IMR-90 (cell line): ENCODE measurements at regions not wholly inside any gene's neighbourhood (a gene's known extent, or its start where the extent isn't known, plus 50 kb on each side); places are given as distances from the start of the nearest gene placed in this dataset.

Experiments
- ATAC-seq: fragments of 200-7000 bp; cut with Tn5 transposase; 2 replicates; pipeline ENCODE4 v1.9.1; 2020; ENCODE audit warnings: low read depth, mild to moderate bottlenecking, moderate library complexity
- BruUV-seq: library from RNA; stranded (reverse); fragments of 400-500 nt; replicated peaks from 2 replicates; lab custom pipeline; 2021; lab: Mats Ljungman, UMichigan
- CTCF ChIA-PET: fragments of 300-600 bp; formaldehyde crosslinking; extraction: SDS; loops from one replicate; lab custom pipeline; 2021; ENCODE audit warnings: antibody characterized with exemption; lab: Yijun Ruan, JAX
- POLR2A ChIA-PET: fragments of 300-600 bp; sonication (Branson Sonifier 250); formaldehyde crosslinking; loops from one replicate; lab custom pipeline; 2022; ENCODE audit warnings: antibody characterized with exemption; ENCODE audit not compliant: unreplicated experiment; lab: Charles Lee
- DNase-seq: peaks from one replicate; pipeline ENCODE4 v3.0.0; 2013
- H2AFZ ChIP-seq: replicated peaks from 2 replicates; pipeline ENCODE3; 2013; ENCODE audit warnings: low read length, mild to moderate bottlenecking; ENCODE audit not compliant: poor library complexity
- H2AK5ac ChIP-seq: 2 replicates; pipeline ENCODE4 v1.6.1; 2013; ENCODE audit warnings: low read depth, low read length, inconsistent platforms
- H2AK9ac ChIP-seq: replicated peaks from 2 replicates; pipeline ENCODE3; 2013; ENCODE audit warnings: mild to moderate bottlenecking, low read depth, low read length, moderate library complexity; ENCODE audit not compliant: poor library complexity
- H2BK120ac ChIP-seq: 2 replicates; pipeline ENCODE4 v1.6.1; 2013; ENCODE audit warnings: low read depth, low read length, inconsistent platforms
- H2BK15ac ChIP-seq: 3 replicates; pipeline ENCODE4 v1.6.1; 2013; ENCODE audit warnings: low read depth, low read length, inconsistent platforms
- H2BK20ac ChIP-seq: 2 replicates; pipeline ENCODE4 v1.6.1; 2013; ENCODE audit warnings: low read depth, mild to moderate bottlenecking, inconsistent platforms, low read length, moderate library complexity
- H2BK5ac ChIP-seq: 2 replicates; pipeline ENCODE4 v1.6.1; 2013; ENCODE audit warnings: mild to moderate bottlenecking, low read depth, low read length, inconsistent platforms; ENCODE audit not compliant: poor library complexity, severe bottlenecking
- H3K14ac ChIP-seq: replicated peaks from 2 replicates; pipeline ENCODE4 v1.6.1; 2013; ENCODE audit warnings: low read depth, low read length, inconsistent platforms
- H3K18ac ChIP-seq: 2 replicates; pipeline ENCODE4 v1.6.1; 2013; ENCODE audit warnings: low read depth, low read length, control low read depth
- H3K23ac ChIP-seq: 2 replicates; pipeline ENCODE4 v1.6.1; 2013; ENCODE audit warnings: low read depth, low read length, inconsistent platforms
- H3K27ac ChIP-seq: 2 replicates; pipeline ENCODE4 v1.5.1; 2013; ENCODE audit warnings: mild to moderate bottlenecking, control low read depth, low read length; ENCODE audit not compliant: insufficient read depth
- H3K27me3 ChIP-seq: 2 replicates; pipeline ENCODE4 v1.6.1; 2013; ENCODE audit warnings: low read length; ENCODE audit not compliant: control insufficient read depth, insufficient read depth
- H3K36me3 ChIP-seq: 2 replicates; pipeline ENCODE4 v1.6.1; 2013; ENCODE audit warnings: low read length, mixed read lengths; ENCODE audit not compliant: control insufficient read depth, insufficient read depth
- H3K4ac ChIP-seq: 2 replicates; pipeline ENCODE4 v1.6.1; 2013; ENCODE audit warnings: low read depth, low read length, inconsistent platforms
- H3K4me1 ChIP-seq: 2 replicates; pipeline ENCODE4 v1.6.1; 2013; ENCODE audit warnings: low read length, mixed read lengths; ENCODE audit not compliant: control insufficient read depth, insufficient read depth
- H3K4me2 ChIP-seq: 2 replicates; pipeline ENCODE4 v1.6.1; 2013; ENCODE audit warnings: low read depth, mild to moderate bottlenecking, control low read depth, low read length, moderate library complexity
- H3K4me3 ChIP-seq: 2 replicates; pipeline ENCODE4 v1.5.1; 2013; ENCODE audit warnings: low read depth, mild to moderate bottlenecking, control low read depth, low read length, moderate library complexity; ENCODE audit not compliant: insufficient read depth
- H3K56ac ChIP-seq: 2 replicates; pipeline ENCODE4 v1.6.1; 2013; ENCODE audit warnings: low read length, inconsistent platforms; ENCODE audit not compliant: insufficient read depth; ENCODE audit errors: extremely low read depth
- H3K79me1 ChIP-seq, 2 experiments: 2 replicates each; pipeline ENCODE4 v1.6.1; 2013; ENCODE audit warnings: low read length in 2 of 2, inconsistent platforms in 1 of 2, low read depth in 1 of 2
- H3K9ac ChIP-seq: 2 replicates; pipeline ENCODE4 v1.6.1; 2013; ENCODE audit warnings: low read depth, low read length, control low read depth
- H3K9me1 ChIP-seq: 2 replicates; pipeline ENCODE4 v1.6.1; 2013; ENCODE audit warnings: low read length, inconsistent platforms; ENCODE audit not compliant: insufficient read depth
- H3K9me3 ChIP-seq: 2 replicates; pipeline ENCODE4 v1.6.1; 2013; ENCODE audit warnings: low read length; ENCODE audit not compliant: control insufficient read depth, insufficient read depth
- H4K20me1 ChIP-seq: 2 replicates; pipeline ENCODE4 v1.6.1; 2013; ENCODE audit warnings: low read length, inconsistent platforms; ENCODE audit not compliant: insufficient read depth
- H4K5ac ChIP-seq: 2 replicates; pipeline ENCODE4 v1.6.1; 2013; ENCODE audit warnings: mild to moderate bottlenecking, low read depth, low read length, control low read depth
- H4K8ac ChIP-seq, 2 experiments: 2 replicates each; pipeline ENCODE4 v1.6.1; 2013; ENCODE audit warnings: low read depth in 2 of 2, low read length in 2 of 2, control low read depth in 1 of 2, inconsistent platforms in 1 of 2
- H4K91ac ChIP-seq: 2 replicates; pipeline ENCODE4 v1.6.1; 2013; ENCODE audit warnings: low read depth, low read length, inconsistent platforms; ENCODE audit not compliant: insufficient read depth
- BHLHE40 ChIP-seq: fragments of 150-350 bp; IDR thresholded peaks from 2 replicates; pipeline ENCODE4 v1.6.1; 2016; ENCODE audit warnings: mild to moderate bottlenecking, low read depth, low read length
- CEBPB ChIP-seq: IDR thresholded peaks from 2 replicates; pipeline ENCODE4 v1.6.1; 2012; ENCODE audit warnings: low read depth, low read length, improper control_type of control experiment
- CHD1 ChIP-seq: IDR thresholded peaks from 2 replicates; pipeline ENCODE4 v1.6.1; 2012; ENCODE audit warnings: low read depth, low read length, improper control_type of control experiment
- CTCF ChIP-seq: conservative IDR thresholded peaks from 2 replicates; pipeline ENCODE4 v1.5.1; 2012; ENCODE audit warnings: mild to moderate bottlenecking, low read depth, low read length, improper control_type of control experiment
- ELK1 ChIP-seq: fragments of 150-350 bp; IDR thresholded peaks from 2 replicates; pipeline ENCODE4 v1.6.1; 2016; ENCODE audit warnings: low read depth, mild to moderate bottlenecking, low read length, moderate library complexity, borderline replicate concordance
- FOS ChIP-seq: fragments of 150-350 bp; IDR thresholded peaks from 2 replicates; pipeline ENCODE4 v1.6.1; 2016; ENCODE audit warnings: low read depth, low read length
- MAFK ChIP-seq: IDR thresholded peaks from 2 replicates; pipeline ENCODE4 v1.6.1; 2012; ENCODE audit warnings: low read depth, low read length, improper control_type of control experiment
- MAZ ChIP-seq: IDR thresholded peaks from 2 replicates; pipeline ENCODE4 v1.6.1; 2012; ENCODE audit warnings: low read depth, mild to moderate bottlenecking, low read length, improper control_type of control experiment, moderate library complexity, borderline replicate concordance
- MXI1 ChIP-seq: IDR thresholded peaks from 2 replicates; pipeline ENCODE4 v1.6.1; 2012; ENCODE audit warnings: low read depth, mild to moderate bottlenecking, low read length, moderate library complexity, borderline replicate concordance
- NFE2L2 ChIP-seq: fragments of 150-350 bp; IDR thresholded peaks from 2 replicates; pipeline ENCODE4 v1.6.1; 2016; ENCODE audit warnings: low read depth, mild to moderate bottlenecking, low read length
- POLR2A ChIP-seq: IDR thresholded peaks from 2 replicates; pipeline ENCODE4 v1.6.1; 2012; ENCODE audit warnings: mild to moderate bottlenecking, low read depth, low read length
- RAD21 ChIP-seq: IDR thresholded peaks from 2 replicates; pipeline ENCODE4 v1.6.1; 2012; ENCODE audit warnings: low read length, improper control_type of control experiment
- RCOR1 ChIP-seq: IDR thresholded peaks from 2 replicates; pipeline ENCODE4 v1.6.1; 2012; ENCODE audit warnings: mild to moderate bottlenecking, low read length, improper control_type of control experiment; ENCODE audit not compliant: insufficient replicate concordance
- RFX5 ChIP-seq: IDR thresholded peaks from 2 replicates; pipeline ENCODE4 v1.8.0; 2012; ENCODE audit warnings: low read depth, mild to moderate bottlenecking, low read length, moderate library complexity
- SMC3 ChIP-seq: fragments of 150-350 bp; IDR thresholded peaks from 2 replicates; pipeline ENCODE4 v1.6.1; 2016; ENCODE audit warnings: low read depth, mild to moderate bottlenecking, antibody characterized with exemption, low read length, moderate library complexity
- USF2 ChIP-seq: fragments of 150-350 bp; IDR thresholded peaks from 2 replicates; pipeline ENCODE4 v1.6.1; 2017; ENCODE audit warnings: mild to moderate bottlenecking, antibody characterized with exemption, low read length, low read depth
- WGBS, 2 experiments: methylation state at CpG; one replicate each; pipeline versions ENCODE4 v1.1.5 to v1.1.7; 2013; ENCODE audit warnings: missing lambda C conversion rate in 2 of 2; ENCODE audit not compliant: insufficient read length in 1 of 2; ENCODE audit errors: extremely low coverage in 2 of 2; 5-methylcytosine and 5-hydroxymethylcytosine counted together
- dilution Hi-C: fragments of 300-500 bp; cut with HindIII; formaldehyde crosslinking; loops from one replicate; pipeline ENCODE4 v1.14.3; 2018; ENCODE audit warnings: low sequenced_read_pairs; ENCODE audit not compliant: unreplicated experiment
- in situ Hi-C: fragments of 300-500 bp; cut with MboI; formaldehyde crosslinking; loops from 3 replicates; pipeline ENCODE4 v1.14.3; 2019; ENCODE audit warnings: low sequenced_read_pairs, inconsistent platforms, mixed read lengths
- intact Hi-C: fragments of 100-400 bp; cut with micrococcal nuclease; formaldehyde crosslinking; loops from 2 replicates; pipeline ENCODE4 v1.10.0; 2022

- Histone ChIP-seq H3K27ac (no peak overlapping the region), H4K8ac (no peak overlapping the region), H2AFZ (no peak overlapping the region), H3K36me3 (no peaks in the 10 kb centered on the region), H2BK15ac (no peak overlapping the region), H4K20me1 (no peaks in the 10 kb centered on the region), H4K91ac (no peak overlapping the region), H4K5ac (no peak overlapping the region), H2AK5ac (no peak overlapping the region), H3K18ac (no peak overlapping the region), H3K56ac (no peak overlapping the region), H2AK9ac (no peak overlapping the region), H3K14ac (no peak overlapping the region), H3K9ac (no peak overlapping the region), H3K4ac (no peak overlapping the region), H2BK5ac (no peak overlapping the region), H3K9me1 (no peaks in the 10 kb centered on the region; the same call in 1 of the 2 replicates), H3K4me2 (no peak overlapping the region), H2BK120ac (no peak overlapping the region), H3K79me1 (no peaks in the 10 kb centered on the region), H3K27me3 (no peaks in the 10 kb centered on the region), H2BK20ac (no peak overlapping the region), H3K9me3 (no peaks in the 10 kb centered on the region), H3K4me3 (no peak overlapping the region), H3K4me1 (no peaks in the 10 kb centered on the region), H3K23ac (no peak overlapping the region)
- TF ChIP-seq FOS (no peak), ELK1 (no peak), BHLHE40 (no peak), RFX5 (no peak), CTCF (no peak), MAFK (no peak), MAZ (no peak), MXI1 (no peak), RCOR1 (no peak), RAD21 (no peak), POLR2A (no peak), USF2 (no peak), SMC3 (no peak), CHD1 (no peak), CEBPB (no peak), NFE2L2 (no peak)
- dilution Hi-C loops (no loop called here), intact Hi-C loops (no loop called here), in situ Hi-C loops (no loop called here)
- CTCF ChIA-PET: no interaction called here
- BruUV-seq: no TSS peak
- no peak for DNase-seq
- POLR2A ChIA-PET: no interaction called here
- WGBS, 2 experiments: no CpG with 5 or more reads among the region's 4 CpGs
- ATAC-seq: no peak
These were observed 159.3 kb upstream of the SLC8A1 start for GRCh38 chr2:40611196-40611595.
